ENCODE measurements at regions not wholly inside any gene's neighbourhood (a gene's known extent, or its start where the extent isn't known, plus 50 kb on each side); places are given as distances from the start of the nearest gene placed in this dataset.

- DNase-seq, result no peak
Measured at GRCh38 chr9:14960881-14961280, 50.7 kb upstream of the FREM1 start.
